Activated B cell treated with CpG ODN at 0.5 μM for 24 hours (primary cell): ENCODE measurements at regions not wholly inside any gene's neighbourhood (a gene's known extent, or its start where the extent isn't known, plus 50 kb on each side); places are given as distances from the start of the nearest gene placed in this dataset.

Experiments
- ATAC-seq: fragments of 200-7000 bp; cut with Tn5 transposase; one replicate; pipeline ENCODE4 v1.10.0; 2021; ENCODE audit warnings: low read depth, mild to moderate bottlenecking, moderate library complexity
- CTCF ChIA-PET: fragments of 350-600 bp; sonication (Branson Sonifier 250); formaldehyde crosslinking; loops from one replicate; lab custom pipeline; 2021; ENCODE audit warnings: antibody characterized with exemption; lab: Charles Lee
- POLR2A ChIA-PET: fragments of 350-600 bp; sonication (Branson Sonifier 250); formaldehyde crosslinking; loops from one replicate; lab custom pipeline; 2021; ENCODE audit warnings: antibody characterized with exemption; lab: Charles Lee
- DNase-seq: peaks from one replicate; pipeline ENCODE4 v3.0.0; 2022
- H3K27ac Mint-ChIP-seq: one replicate; pipeline ENCODE4 v1.8.0; 2020; ENCODE audit warnings: mixed read lengths
- H3K27me3 Mint-ChIP-seq: one replicate; pipeline ENCODE4 v1.8.0; 2021; ENCODE audit warnings: mixed read lengths
- H3K36me3 Mint-ChIP-seq: one replicate; pipeline ENCODE4 v1.8.0; 2021; ENCODE audit warnings: low read depth, mixed read lengths
- H3K4me1 Mint-ChIP-seq: one replicate; pipeline ENCODE4 v1.8.0; 2021; ENCODE audit warnings: mixed read lengths
- H3K4me3 Mint-ChIP-seq: one replicate; pipeline ENCODE4 v1.8.0; 2020; ENCODE audit warnings: mild to moderate bottlenecking, mixed read lengths
- H3K9me3 Mint-ChIP-seq: one replicate; pipeline ENCODE4 v1.8.0; 2020; ENCODE audit warnings: mixed read lengths
- intact Hi-C: fragments of 100-400 bp; cut with micrococcal nuclease; formaldehyde crosslinking; loops from one replicate; pipeline ENCODE4 v1.15.1; 2024
- TF ChIP-seq, protein P1 (sequence below): fragments of 200-600 bp; IDR thresholded peaks from one replicate; pipeline ENCODE4 v1.8.0; 2022; ENCODE audit warnings: antibody characterized with exemption, mild to moderate bottlenecking

DNA sequence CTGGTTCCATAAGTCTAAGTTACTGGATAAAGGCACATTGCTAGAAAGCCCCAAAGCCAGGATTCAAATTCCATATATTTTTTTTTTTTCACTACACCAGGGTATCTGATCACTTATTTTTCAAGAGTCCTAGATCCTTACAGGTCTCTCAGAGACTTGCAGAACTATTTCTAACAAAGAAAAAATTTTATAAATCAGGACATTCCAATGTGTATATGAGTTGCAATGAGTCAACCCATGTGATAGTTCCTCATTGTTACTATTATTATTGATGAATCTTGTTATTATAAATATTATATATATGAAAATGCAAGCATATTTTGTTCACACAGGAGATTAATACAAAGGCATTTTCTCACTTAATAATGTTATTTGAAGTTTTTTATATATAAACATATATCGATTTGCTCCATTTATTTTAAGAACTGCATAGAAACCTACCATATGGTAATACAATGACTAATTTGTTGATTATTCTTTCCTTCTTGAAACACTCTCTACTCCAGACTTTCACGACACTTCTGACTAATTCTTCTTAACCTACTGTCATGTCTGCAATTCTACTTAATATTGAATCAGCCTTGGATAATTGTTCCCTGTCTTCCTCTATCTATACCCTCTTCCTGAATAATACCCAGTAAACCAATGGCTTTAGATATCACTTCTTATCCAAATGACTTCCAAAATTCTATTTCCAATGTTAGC, 968.4 kb upstream of the NRXN1 start:
- no peak for DNase-seq
- Mint-ChIP-seq H3K9me3 (peaks cover 3% of the 10 kb centered on the region), H3K4me1 (no peaks in the 10 kb centered on the region), H3K36me3 (no peaks in the 10 kb centered on the region), H3K27me3 (no peaks in the 10 kb centered on the region), H3K4me3 (no peak overlapping the region), H3K27ac (no peak overlapping the region)
- no peak for ATAC-seq
- TF ChIP-seq, protein P1, sequence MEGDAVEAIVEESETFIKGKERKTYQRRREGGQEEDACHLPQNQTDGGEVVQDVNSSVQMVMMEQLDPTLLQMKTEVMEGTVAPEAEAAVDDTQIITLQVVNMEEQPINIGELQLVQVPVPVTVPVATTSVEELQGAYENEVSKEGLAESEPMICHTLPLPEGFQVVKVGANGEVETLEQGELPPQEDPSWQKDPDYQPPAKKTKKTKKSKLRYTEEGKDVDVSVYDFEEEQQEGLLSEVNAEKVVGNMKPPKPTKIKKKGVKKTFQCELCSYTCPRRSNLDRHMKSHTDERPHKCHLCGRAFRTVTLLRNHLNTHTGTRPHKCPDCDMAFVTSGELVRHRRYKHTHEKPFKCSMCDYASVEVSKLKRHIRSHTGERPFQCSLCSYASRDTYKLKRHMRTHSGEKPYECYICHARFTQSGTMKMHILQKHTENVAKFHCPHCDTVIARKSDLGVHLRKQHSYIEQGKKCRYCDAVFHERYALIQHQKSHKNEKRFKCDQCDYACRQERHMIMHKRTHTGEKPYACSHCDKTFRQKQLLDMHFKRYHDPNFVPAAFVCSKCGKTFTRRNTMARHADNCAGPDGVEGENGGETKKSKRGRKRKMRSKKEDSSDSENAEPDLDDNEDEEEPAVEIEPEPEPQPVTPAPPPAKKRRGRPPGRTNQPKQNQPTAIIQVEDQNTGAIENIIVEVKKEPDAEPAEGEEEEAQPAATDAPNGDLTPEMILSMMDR, result no peak
- intact Hi-C loops, result no loop called here
- ChIA-PET POLR2A (no interaction called here), CTCF (no interaction called here)

DNA sequence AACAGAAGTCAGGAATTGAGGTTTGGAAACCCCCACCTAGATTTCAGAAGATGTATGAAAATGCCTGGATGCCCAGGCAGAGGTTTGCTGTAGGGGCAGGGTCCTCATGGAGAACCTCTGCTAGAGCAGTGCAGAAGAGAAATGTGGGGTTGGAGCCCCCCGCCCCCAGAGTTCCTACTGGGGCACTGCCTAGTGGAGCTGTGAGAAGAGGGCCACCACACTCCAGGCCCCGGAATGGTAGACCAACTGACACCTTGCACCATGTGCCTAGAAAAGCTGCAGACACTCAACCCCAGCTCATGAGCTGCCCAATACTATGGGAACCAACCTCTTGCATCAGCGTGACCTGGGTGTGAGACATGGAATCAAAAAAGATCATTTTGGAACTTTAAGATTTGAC, 967.0 kb upstream of the NRXN1 start:
- POLR2A ChIA-PET, result no interaction called here
- TF ChIP-seq, protein P1, result no peak

DNA sequence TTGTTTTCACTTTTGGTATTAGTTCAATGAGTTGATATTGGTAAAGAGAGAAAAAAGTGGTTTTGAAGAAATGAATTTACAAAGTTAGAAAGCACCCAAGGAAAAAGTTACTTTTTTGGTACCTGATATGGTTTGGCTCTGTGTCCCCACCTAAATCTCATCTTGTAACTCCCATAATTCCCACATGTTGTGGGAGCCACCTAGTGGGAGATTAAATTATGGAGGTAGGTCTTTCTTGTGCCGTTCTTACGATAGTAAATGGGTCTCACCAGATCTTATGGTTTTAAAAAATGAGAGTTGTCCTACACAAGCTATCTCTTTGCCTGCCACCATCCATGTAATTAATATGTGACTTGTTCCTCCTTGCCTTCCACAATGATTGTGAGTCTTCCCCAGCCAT, 965.6 kb upstream of the NRXN1 start:
- Mint-ChIP-seq H3K27ac (no peak overlapping the region), H3K9me3 (peaks cover 3% of the 10 kb centered on the region), H3K4me3 (no peak overlapping the region), H3K27me3 (no peaks in the 10 kb centered on the region), H3K36me3 (no peaks in the 10 kb centered on the region), H3K4me1 (no peaks in the 10 kb centered on the region)
- no peak for ATAC-seq
- intact Hi-C loops, result no loop called here
- no peak for DNase-seq
- ChIA-PET CTCF (no interaction called here), POLR2A (no interaction called here)
- TF ChIP-seq, protein P1, result no peak

More for the DNA sequence above, 967.0 kb upstream of the NRXN1 start:
- Mint-ChIP-seq H3K4me1 (no peaks in the 10 kb centered on the region), H3K4me3 (no peak overlapping the region), H3K27ac (no peak overlapping the region), H3K9me3 (peaks cover 3% of the 10 kb centered on the region), H3K36me3 (no peaks in the 10 kb centered on the region), H3K27me3 (no peaks in the 10 kb centered on the region)
- intact Hi-C loops, result no loop called here
- CTCF ChIA-PET, result no interaction called here
- no peak for DNase-seq
- no peak for ATAC-seq

DNA sequence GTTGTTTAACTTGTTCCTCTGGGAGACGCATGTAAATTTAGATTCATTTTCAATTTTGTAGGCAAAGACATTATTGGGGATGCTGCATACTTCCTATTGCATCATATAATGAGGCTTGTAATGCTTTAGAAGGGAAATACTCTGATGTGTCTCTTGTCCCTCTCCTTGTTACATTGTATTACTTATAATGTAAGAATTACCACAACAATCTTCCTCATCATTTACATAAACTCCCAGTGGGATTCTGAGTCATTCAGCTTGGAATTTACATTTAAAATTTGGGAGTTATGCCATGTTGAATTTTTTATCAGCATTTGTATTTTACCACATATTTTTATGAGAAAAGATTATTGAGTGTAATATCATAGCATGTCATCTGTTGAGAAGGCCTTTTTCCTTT, 963.4 kb upstream of the NRXN1 start:
- ATAC-seq (no peak), DNase-seq (no peak)
- ChIA-PET CTCF (no interaction called here), POLR2A (no interaction called here)
- no peak overlapping the region for H3K27ac Mint-ChIP-seq
- no peaks in the 10 kb centered on the region for H3K36me3 Mint-ChIP-seq
- H3K27me3 Mint-ChIP-seq, result no peaks in the 10 kb centered on the region
- TF ChIP-seq, protein P1, result no peak
- H3K9me3 Mint-ChIP-seq, result peaks cover 3% of the 10 kb centered on the region
- H3K4me3 Mint-ChIP-seq, result no peak overlapping the region
- intact Hi-C loops, result no loop called here
- H3K4me1 Mint-ChIP-seq, result no peaks in the 10 kb centered on the region

DNA sequence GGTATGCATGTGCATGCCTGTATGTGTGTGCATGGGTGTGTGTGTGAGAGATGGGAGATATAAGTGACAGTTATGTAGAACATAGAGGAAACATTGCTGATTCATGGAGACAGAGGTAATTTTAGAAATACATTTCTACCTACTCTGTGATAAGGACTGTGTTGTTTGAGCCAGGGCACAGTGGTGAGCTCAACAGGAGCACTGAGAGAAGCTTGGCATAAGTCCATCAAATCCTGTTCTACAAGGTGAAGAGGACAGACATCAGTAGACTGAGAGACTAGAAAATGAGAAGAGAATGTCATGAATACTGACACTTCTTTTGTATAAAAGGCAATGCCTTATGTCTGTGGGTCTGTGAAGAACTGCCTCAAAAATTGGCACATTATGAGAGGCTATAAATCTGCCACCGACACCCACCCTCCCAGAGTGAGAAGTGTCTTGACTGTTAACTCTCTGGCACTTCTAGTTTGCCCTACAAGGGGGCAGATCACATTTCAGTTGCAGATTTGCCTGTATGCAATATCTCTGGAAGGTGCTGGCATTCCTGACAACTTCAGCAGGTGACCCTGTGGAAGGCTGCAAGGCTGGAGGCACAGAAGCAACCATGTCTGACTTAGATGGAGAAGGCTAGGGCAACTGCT, 962.3 kb upstream of the NRXN1 start:
- ChIA-PET POLR2A (no interaction called here), CTCF (no interaction called here)
- TF ChIP-seq, protein P1, result no peak
- no peak for DNase-seq
- Mint-ChIP-seq H3K27ac (no peak overlapping the region), H3K36me3 (no peaks in the 10 kb centered on the region), H3K9me3 (peaks cover 3% of the 10 kb centered on the region), H3K27me3 (no peaks in the 10 kb centered on the region), H3K4me3 (no peak overlapping the region), H3K4me1 (no peaks in the 10 kb centered on the region)
- intact Hi-C loops, result no loop called here
- no peak for ATAC-seq
